Vagina (tissue), 2 donors: ENCODE measurements at regions not wholly inside any gene's neighbourhood (a gene's known extent, or its start where the extent isn't known, plus 50 kb on each side); places are given as distances from the start of the nearest gene placed in this dataset.

Experiments
- POLR2A ChIP-seq, 2 donors: fragments of 450-650 bp; IDR thresholded peaks; one replicate each; pipeline ENCODE4 v1.6.1; 2017; ENCODE audit warnings: antibody characterized with exemption in 2 of 2, mild to moderate bottlenecking in 2 of 2, moderate library complexity in 2 of 2
- TF ChIP-seq, protein P1 (sequence below), 3 experiments: fragments of 450-650 bp in 2 of 3; fragments of 200-600 bp in 1 of 3; sonication (generic) in 1 of 3; IDR thresholded peaks; one replicate each; pipeline ENCODE4 v1.5.1; 2017 to 2019; ENCODE audit warnings: antibody characterized with exemption in 3 of 3, mild to moderate bottlenecking in 2 of 3, moderate library complexity in 2 of 3

- TF ChIP-seq, protein P1, sequence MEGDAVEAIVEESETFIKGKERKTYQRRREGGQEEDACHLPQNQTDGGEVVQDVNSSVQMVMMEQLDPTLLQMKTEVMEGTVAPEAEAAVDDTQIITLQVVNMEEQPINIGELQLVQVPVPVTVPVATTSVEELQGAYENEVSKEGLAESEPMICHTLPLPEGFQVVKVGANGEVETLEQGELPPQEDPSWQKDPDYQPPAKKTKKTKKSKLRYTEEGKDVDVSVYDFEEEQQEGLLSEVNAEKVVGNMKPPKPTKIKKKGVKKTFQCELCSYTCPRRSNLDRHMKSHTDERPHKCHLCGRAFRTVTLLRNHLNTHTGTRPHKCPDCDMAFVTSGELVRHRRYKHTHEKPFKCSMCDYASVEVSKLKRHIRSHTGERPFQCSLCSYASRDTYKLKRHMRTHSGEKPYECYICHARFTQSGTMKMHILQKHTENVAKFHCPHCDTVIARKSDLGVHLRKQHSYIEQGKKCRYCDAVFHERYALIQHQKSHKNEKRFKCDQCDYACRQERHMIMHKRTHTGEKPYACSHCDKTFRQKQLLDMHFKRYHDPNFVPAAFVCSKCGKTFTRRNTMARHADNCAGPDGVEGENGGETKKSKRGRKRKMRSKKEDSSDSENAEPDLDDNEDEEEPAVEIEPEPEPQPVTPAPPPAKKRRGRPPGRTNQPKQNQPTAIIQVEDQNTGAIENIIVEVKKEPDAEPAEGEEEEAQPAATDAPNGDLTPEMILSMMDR (IDR thresholded peaks at IDR 0.05): no peak
- no peak for TF ChIP-seq POLR2A (IDR thresholded peaks at IDR 0.05)
These were observed 99.5 kb upstream of the AVPR1A start for GRCh38 chr12:63250486-63250885.
